ENCODE measurements at regions not wholly inside any gene's neighbourhood (a gene's known extent, or its start where the extent isn't known, plus 50 kb on each side); places are given as distances from the start of the nearest gene placed in this dataset.
A peak's percentile ranks its signal among the peaks of the same experiment; 100 is the strongest.

DNA sequence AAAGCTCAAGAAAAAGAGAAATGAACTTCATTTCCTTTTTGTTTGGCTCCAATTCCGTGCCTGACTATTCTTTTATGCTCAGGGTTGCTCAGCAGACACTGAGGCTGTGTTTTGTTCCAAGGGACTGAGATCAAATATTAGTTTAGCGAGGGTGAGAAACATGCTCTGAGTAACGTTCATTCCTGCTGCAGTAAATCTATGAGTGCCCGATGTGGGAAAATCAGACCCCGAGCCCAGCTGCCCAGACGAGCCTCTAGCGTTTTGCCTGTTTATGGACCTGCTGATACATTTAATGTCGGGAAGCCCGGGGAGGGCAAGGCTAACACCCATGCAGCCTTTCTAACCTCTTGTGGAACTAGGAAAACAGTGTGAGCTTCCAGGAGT is 119.2 kb downstream of the VAPA start:
- Histone ChIP-seq H3K27me3 (no peaks in the 10 kb centered on the region), H3K9me3 (no peaks in the 10 kb centered on the region), H3K27ac (peak overlapping the region in 6 of 10 donors; percentile 14 to 75 (median 54)), H3K36me3 (no peaks in the 10 kb centered on the region), H3K4me1 (peaks cover 0 to 21% (median 13%) of the 10 kb centered on the region in 9 donors), H3K4me3 (peak overlapping the region in 7 of 10 donors; percentile 36 to 50 (median 44))
- TF ChIP-seq, protein P1, sequence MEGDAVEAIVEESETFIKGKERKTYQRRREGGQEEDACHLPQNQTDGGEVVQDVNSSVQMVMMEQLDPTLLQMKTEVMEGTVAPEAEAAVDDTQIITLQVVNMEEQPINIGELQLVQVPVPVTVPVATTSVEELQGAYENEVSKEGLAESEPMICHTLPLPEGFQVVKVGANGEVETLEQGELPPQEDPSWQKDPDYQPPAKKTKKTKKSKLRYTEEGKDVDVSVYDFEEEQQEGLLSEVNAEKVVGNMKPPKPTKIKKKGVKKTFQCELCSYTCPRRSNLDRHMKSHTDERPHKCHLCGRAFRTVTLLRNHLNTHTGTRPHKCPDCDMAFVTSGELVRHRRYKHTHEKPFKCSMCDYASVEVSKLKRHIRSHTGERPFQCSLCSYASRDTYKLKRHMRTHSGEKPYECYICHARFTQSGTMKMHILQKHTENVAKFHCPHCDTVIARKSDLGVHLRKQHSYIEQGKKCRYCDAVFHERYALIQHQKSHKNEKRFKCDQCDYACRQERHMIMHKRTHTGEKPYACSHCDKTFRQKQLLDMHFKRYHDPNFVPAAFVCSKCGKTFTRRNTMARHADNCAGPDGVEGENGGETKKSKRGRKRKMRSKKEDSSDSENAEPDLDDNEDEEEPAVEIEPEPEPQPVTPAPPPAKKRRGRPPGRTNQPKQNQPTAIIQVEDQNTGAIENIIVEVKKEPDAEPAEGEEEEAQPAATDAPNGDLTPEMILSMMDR (IDR thresholded peaks at IDR 0.05) = no peak
- DNase-seq = no peak
- intact Hi-C loops (cut with DNase I) = loop anchor here in 3 of 10 donors (5.0 to 10.0 kb wide), 3 partner anchors 412 to 484 kb away; no protein-coding TSS in a partner anchor
- 76 to 79% methylated on average over 9 of the region's 9 CpGs for WGBS, 2 donors
- ATAC-seq = peak in 1 of 8 donors; percentile 13

DNA sequence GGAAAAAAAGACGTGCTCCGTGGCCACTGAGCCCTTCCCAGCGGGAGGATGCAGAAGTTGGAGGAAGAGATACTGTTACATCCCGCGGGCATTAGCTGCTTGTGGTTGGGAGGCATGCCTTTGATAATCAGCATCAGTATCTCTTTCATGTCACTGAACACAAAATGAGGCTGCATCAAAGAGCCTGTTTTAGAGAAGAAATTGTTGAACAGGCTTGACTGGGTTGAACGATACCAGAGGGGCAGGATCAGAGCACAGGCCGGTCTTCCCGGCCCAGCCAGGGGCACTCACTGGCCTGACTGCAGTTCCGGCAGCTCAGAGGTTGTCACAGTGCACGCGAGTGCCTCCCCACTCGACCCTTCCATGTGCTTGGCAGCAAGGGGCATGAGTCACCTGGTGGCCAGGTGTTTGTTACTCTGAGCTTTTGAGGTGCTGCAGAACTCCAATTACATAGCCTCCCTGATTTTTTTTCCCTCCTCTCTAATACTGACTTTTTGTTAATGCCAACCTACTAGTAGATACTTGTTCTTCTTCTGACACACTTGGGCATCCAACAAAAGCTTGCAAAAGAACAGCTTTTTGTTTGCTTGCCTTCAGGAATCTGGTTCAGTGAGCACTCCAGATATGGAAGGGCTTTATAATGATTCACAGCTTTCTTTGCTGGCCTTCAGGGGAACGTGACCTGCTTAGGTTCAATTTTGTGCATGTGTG is 121.6 kb downstream of the VAPA start:
- no peak for ATAC-seq
- TF ChIP-seq, protein P1 (IDR thresholded peaks at IDR 0.05) = no peak
- no peak for DNase-seq
- H3K27ac ChIP-seq = peak overlapping the region in 3 of 10 donors; percentile 3 to 53 (median 26)
- H3K36me3 ChIP-seq = no peaks in the 10 kb centered on the region
- intact Hi-C loops (cut with DNase I) = loop anchor here in 2 of 10 donors (10.0 kb wide), 2 partner anchors 409 to 479 kb away; no protein-coding TSS in a partner anchor
- WGBS, 2 donors = 81 to 86% methylated on average over 13 of the region's 13 CpGs
- H3K4me3 ChIP-seq = no peak overlapping the region
- H3K27me3 ChIP-seq = no peaks in the 10 kb centered on the region
- peaks cover 0 to 28% (median 15%) of the 10 kb centered on the region in 9 donors for H3K4me1 ChIP-seq
- H3K9me3 ChIP-seq = no peaks in the 10 kb centered on the region

- TF ChIP-seq, protein P1 (IDR thresholded peaks at IDR 0.05) = no peak
- 92 to 93% methylated on average over 6 of the region's 6 CpGs for WGBS, 2 donors
- no peak overlapping the region for H3K4me3 ChIP-seq
- no peaks in the 10 kb centered on the region for H3K27me3 ChIP-seq
- H3K9me3 ChIP-seq = peaks cover 0 to 9% (median under 1%) of the 10 kb centered on the region in 11 donors
- H3K27ac ChIP-seq = peak overlapping the region in 1 of 10 donors; percentile 3
- H3K36me3 ChIP-seq = no peaks in the 10 kb centered on the region
- peaks cover 0 to 39% (median 17%) of the 10 kb centered on the region in 9 donors for H3K4me1 ChIP-seq
- DNase-seq = no peak
- intact Hi-C loops (cut with DNase I) = loop anchor here in 2 of 10 donors (10.0 kb wide), 2 partner anchors 408 to 478 kb away; no protein-coding TSS in a partner anchor
- ATAC-seq = no peak
These were observed 122.7 kb downstream of the VAPA start for GRCh38 chr18:10036479-10036878.

DNA sequence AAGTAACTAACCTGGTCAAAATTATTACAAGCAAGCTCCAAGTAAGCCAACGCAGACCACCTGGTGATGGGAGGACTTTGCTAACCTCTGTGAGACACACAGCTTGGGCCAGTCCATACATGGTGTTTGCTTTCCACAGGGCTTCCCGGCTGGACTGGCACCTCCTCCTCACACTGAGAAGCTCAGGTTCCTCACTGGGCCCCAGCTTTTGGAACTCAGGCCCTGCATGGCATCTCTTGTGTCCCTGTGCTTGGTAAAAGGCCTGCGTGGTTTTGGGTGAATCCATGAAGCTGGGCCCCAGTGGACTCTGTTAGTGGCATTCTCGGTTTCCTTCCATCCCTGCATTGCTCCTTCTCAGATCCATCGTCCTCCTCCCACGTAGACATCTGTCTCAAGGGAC is 123.4 kb downstream of the VAPA start:
- TF ChIP-seq, protein P1 (IDR thresholded peaks at IDR 0.05) = no peak
- WGBS, 2 donors = 96 to 97% methylated on average over 6 of the region's 6 CpGs
- no peaks in the 10 kb centered on the region for H3K36me3 ChIP-seq
- H3K4me1 ChIP-seq = peaks cover 0 to 40% (median 17%) of the 10 kb centered on the region in 9 donors
- ATAC-seq (no peak), DNase-seq (no peak)
- H3K9me3 ChIP-seq = peaks cover 0 to 16% (median 7%) of the 10 kb centered on the region in 11 donors
- no peak overlapping the region for H3K4me3 ChIP-seq
- no peaks in the 10 kb centered on the region for H3K27me3 ChIP-seq
- no peak overlapping the region for H3K27ac ChIP-seq
- intact Hi-C loops (cut with DNase I) = loop anchor here in 2 of 10 donors (10.0 kb wide), 2 partner anchors 408 to 478 kb away; no protein-coding TSS in a partner anchor
